SK-N-SH (cell line): ENCODE measurements at regions not wholly inside any gene's neighbourhood (a gene's known extent, or its start where the extent isn't known, plus 50 kb on each side); places are given as distances from the start of the nearest gene placed in this dataset.
"Not testable (repeated sequence)": the region's sequence is repeated elsewhere in the genome, so short reads cannot be mapped to it uniquely, and the experiment has no call there.

Source experiments
- CTCF ChIA-PET: fragments of 300-600, 350-600 bp; formaldehyde crosslinking; extraction: SDS; loops from one replicate; lab custom pipeline; 2021; lab: Yijun Ruan, JAX
- POLR2A ChIA-PET: fragments of 350-600 bp; sonication (Branson Sonifier 250); formaldehyde crosslinking; extraction: SDS; loops from one replicate; lab custom pipeline; 2020; ENCODE audit warnings: antibody characterized with exemption, inconsistent platforms; lab: Yijun Ruan, JAX
- DNase-seq: peaks from one replicate; pipeline ENCODE4 v3.0.0; 2012
- H2AFZ ChIP-seq: fragments of 200-600 bp; sonication (generic); 2 replicates; pipeline ENCODE4 v1.8.1; 2016; ENCODE audit warnings: antibody characterized with exemption, mild to moderate bottlenecking, low read depth
- H3F3A ChIP-seq: fragments of 200-600 bp; sonication (generic); replicated peaks from 2 replicates; pipeline ENCODE3; 2016; ENCODE audit warnings: antibody characterized with exemption, mild to moderate bottlenecking; ENCODE audit not compliant: insufficient read depth
- H3K27ac ChIP-seq, 2 experiments: fragments of 200-500 bp in 1 of 2; fragments of 200-600 bp in 1 of 2; sonication (Bioruptor generic) in 1 of 2; sonication (generic), shearing (Covaris generic) in 1 of 2; 2 replicates each; pipeline versions ENCODE4 v1.5.1 to v1.6.1; 2014 to 2016; ENCODE audit warnings: low read depth in 2 of 2, inconsistent platforms in 1 of 2, low read length in 1 of 2, mild to moderate bottlenecking in 1 of 2, mixed read lengths in 1 of 2
- H3K27me3 ChIP-seq: fragments of 200-600 bp; sonication (generic), shearing (Covaris generic); 2 replicates; pipeline ENCODE4 v1.6.1; 2016; ENCODE audit warnings: mixed run types; ENCODE audit not compliant: insufficient read depth
- H3K36me3 ChIP-seq, 2 experiments: fragments of 200-500 bp in 1 of 2; fragments of 200-600 bp in 1 of 2; sonication (Bioruptor generic) in 1 of 2; sonication (generic) in 1 of 2; replicated peaks in 1 of 2; 2 replicates each; pipeline versions ENCODE3 to v1.5.1; 2014 to 2016; ENCODE audit warnings: low read length in 1 of 2, mild to moderate bottlenecking in 1 of 2; ENCODE audit not compliant: insufficient read depth in 2 of 2, control insufficient read depth in 1 of 2
- H3K4me1 ChIP-seq, 2 experiments: fragments of 200-500 bp in 1 of 2; fragments of 200-600 bp in 1 of 2; sonication (Bioruptor generic) in 1 of 2; sonication (generic), shearing (Covaris generic) in 1 of 2; 2 replicates each; pipeline versions ENCODE4 v1.5.1 to v1.6.1; 2014 to 2016; ENCODE audit warnings: low read depth in 1 of 2, low read length in 1 of 2, mixed run types in 1 of 2; ENCODE audit not compliant: insufficient read depth in 2 of 2, control insufficient read depth in 1 of 2
- H3K4me2 ChIP-seq: fragments of 200-600 bp; sonication (generic), shearing (Covaris generic); 2 replicates; pipeline ENCODE4 v1.6.1; 2017; ENCODE audit warnings: mixed run types
- H3K4me3 ChIP-seq, 2 experiments: fragments of 200-500 bp in 1 of 2; fragments of 200-600 bp in 1 of 2; sonication (Bioruptor generic) in 1 of 2; sonication (generic), shearing (Covaris generic) in 1 of 2; 2 replicates each; pipeline versions ENCODE4 v1.5.1 to v1.8.1; 2014 to 2016; ENCODE audit warnings: low read depth in 2 of 2, inconsistent platforms in 1 of 2, low read length in 1 of 2, mild to moderate bottlenecking in 1 of 2, mixed read lengths in 1 of 2, moderate library complexity in 1 of 2
- H3K79me2 ChIP-seq: fragments of 200-600 bp; sonication (generic); 2 replicates; pipeline ENCODE4 v1.8.1; 2017; ENCODE audit warnings: mild to moderate bottlenecking; ENCODE audit not compliant: insufficient read depth
- H3K9ac ChIP-seq: fragments of 200-600 bp; sonication (generic); 2 replicates; pipeline ENCODE4 v1.6.1; 2017; ENCODE audit warnings: mixed run types
- H3K9me2 ChIP-seq: fragments of 200-600 bp; sonication (generic); 2 replicates; pipeline ENCODE4 v1.6.1; 2017; ENCODE audit warnings: mixed run types
- H3K9me3 ChIP-seq: fragments of 200-600 bp; sonication (generic); 2 replicates; pipeline ENCODE4 v1.6.1; 2017; ENCODE audit warnings: mixed run types, mild to moderate bottlenecking, moderate library complexity
- H4K20me1 ChIP-seq: fragments of 200-600 bp; sonication (generic); 2 replicates; pipeline ENCODE4 v1.6.1; 2017; ENCODE audit warnings: mild to moderate bottlenecking, mixed run types; ENCODE audit not compliant: insufficient read depth
- EZH2phosphoT487 ChIP-seq: fragments of 200-600 bp; sonication (generic); IDR thresholded peaks from 2 replicates; pipeline ENCODE4 v1.6.1; 2017; ENCODE audit warnings: low read depth, mixed run types, mild to moderate bottlenecking, antibody characterized with exemption, moderate library complexity, borderline replicate concordance
- FOSL2 ChIP-seq: IDR thresholded peaks from 2 replicates; pipeline ENCODE4 v1.4.0; 2012; ENCODE audit warnings: low read depth, mild to moderate bottlenecking, moderate library complexity, borderline replicate concordance
- GATA2 ChIP-seq: sonication (generic); formaldehyde crosslinking; IDR thresholded peaks from 2 replicates; pipeline ENCODE4 v1.5.0; 2020; ENCODE audit warnings: mild to moderate bottlenecking, missing genetic modification reagents
- JUND ChIP-seq: IDR thresholded peaks from 2 replicates; pipeline ENCODE4 v1.4.0; 2012
- MXI1 ChIP-seq: IDR thresholded peaks from 2 replicates; pipeline ENCODE4 v1.6.1; 2012; ENCODE audit warnings: mild to moderate bottlenecking, low read depth, low read length, improper control_type of control experiment
- RFX5 ChIP-seq: IDR thresholded peaks from 2 replicates; pipeline ENCODE4 v1.6.1; 2012; ENCODE audit warnings: mild to moderate bottlenecking, improper control_type of control experiment, low read length
- SMC3 ChIP-seq: IDR thresholded peaks from 2 replicates; pipeline ENCODE4 v1.6.1; 2012; ENCODE audit warnings: low read depth, low read length, improper control_type of control experiment
- TEAD4 ChIP-seq: IDR thresholded peaks from 2 replicates; pipeline ENCODE4 v1.4.0; 2012; ENCODE audit warnings: mild to moderate bottlenecking, borderline replicate concordance; ENCODE audit not compliant: insufficient read depth
- USF2 ChIP-seq: fragments of 150-350 bp; IDR thresholded peaks from 2 replicates; pipeline ENCODE4 v1.6.1; 2017; ENCODE audit warnings: antibody characterized with exemption, low read length, low read depth, borderline replicate concordance
- WGBS: methylation state at CpG from one replicate; pipeline ENCODE4 v1.1.6; 2017; ENCODE audit warnings: low lambda C conversion rate; 5-methylcytosine and 5-hydroxymethylcytosine counted together
- TF ChIP-seq, protein P1 (sequence below): IDR thresholded peaks from 2 replicates; pipeline ENCODE4 v1.6.1; 2012; ENCODE audit warnings: mild to moderate bottlenecking, low read depth, low read length, moderate library complexity
- TF ChIP-seq, protein P2 (sequence below): IDR thresholded peaks from 2 replicates; pipeline ENCODE4 v1.4.0; 2012; ENCODE audit warnings: low read depth

DNA sequence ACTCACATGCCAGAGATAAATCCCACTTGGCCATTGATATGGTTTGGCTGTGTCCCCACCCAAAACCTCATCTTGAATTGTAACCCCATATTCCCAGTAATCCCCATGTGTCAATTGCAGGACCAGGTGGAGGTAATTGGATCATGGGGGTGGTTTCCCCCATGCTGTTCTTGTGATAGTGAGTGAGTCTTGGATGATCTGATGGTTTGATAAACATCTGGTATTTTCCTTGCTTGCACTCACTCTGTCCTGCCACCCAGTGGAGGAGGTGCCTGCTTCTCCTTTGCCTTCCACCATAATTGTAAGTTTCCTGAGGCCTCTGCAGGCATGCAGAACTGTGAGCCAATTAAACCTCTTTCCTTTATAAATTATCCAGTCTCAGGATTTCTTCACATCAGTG is 50.4 kb upstream of the B3GAT2 start:
- H3K4me2 ChIP-seq, H3K36me3 ChIP-seq, H3K27ac ChIP-seq, H4K20me1 ChIP-seq, H3K4me3 ChIP-seq, H3K9me2 ChIP-seq, POLR2A ChIA-PET, H2AFZ ChIP-seq, H3K9ac ChIP-seq, H3K4me1 ChIP-seq, DNase-seq, H3F3A ChIP-seq, CTCF ChIA-PET, H3K9me3 ChIP-seq, H3K27me3 ChIP-seq, H3K79me2 ChIP-seq: not testable (repeated sequence)

GRCh38 chr6:71011871-71012371 is 55.1 kb upstream of the B3GAT2 start:
- 6% methylated on average over 1 of the region's 1 CpG for WGBS
- no peaks in the 10 kb centered on the region for H3K9me3 ChIP-seq
- H4K20me1 ChIP-seq, result no peaks in the 10 kb centered on the region
- no peak overlapping the region for H3K9ac ChIP-seq
- no peak overlapping the region for H2AFZ ChIP-seq
- no peak for DNase-seq
- no peaks in the 10 kb centered on the region for H3K79me2 ChIP-seq
- TF ChIP-seq RFX5, result no peak
- no peak for TF ChIP-seq JUND
- TF ChIP-seq MXI1, result no peak
- TF ChIP-seq, protein P1, sequence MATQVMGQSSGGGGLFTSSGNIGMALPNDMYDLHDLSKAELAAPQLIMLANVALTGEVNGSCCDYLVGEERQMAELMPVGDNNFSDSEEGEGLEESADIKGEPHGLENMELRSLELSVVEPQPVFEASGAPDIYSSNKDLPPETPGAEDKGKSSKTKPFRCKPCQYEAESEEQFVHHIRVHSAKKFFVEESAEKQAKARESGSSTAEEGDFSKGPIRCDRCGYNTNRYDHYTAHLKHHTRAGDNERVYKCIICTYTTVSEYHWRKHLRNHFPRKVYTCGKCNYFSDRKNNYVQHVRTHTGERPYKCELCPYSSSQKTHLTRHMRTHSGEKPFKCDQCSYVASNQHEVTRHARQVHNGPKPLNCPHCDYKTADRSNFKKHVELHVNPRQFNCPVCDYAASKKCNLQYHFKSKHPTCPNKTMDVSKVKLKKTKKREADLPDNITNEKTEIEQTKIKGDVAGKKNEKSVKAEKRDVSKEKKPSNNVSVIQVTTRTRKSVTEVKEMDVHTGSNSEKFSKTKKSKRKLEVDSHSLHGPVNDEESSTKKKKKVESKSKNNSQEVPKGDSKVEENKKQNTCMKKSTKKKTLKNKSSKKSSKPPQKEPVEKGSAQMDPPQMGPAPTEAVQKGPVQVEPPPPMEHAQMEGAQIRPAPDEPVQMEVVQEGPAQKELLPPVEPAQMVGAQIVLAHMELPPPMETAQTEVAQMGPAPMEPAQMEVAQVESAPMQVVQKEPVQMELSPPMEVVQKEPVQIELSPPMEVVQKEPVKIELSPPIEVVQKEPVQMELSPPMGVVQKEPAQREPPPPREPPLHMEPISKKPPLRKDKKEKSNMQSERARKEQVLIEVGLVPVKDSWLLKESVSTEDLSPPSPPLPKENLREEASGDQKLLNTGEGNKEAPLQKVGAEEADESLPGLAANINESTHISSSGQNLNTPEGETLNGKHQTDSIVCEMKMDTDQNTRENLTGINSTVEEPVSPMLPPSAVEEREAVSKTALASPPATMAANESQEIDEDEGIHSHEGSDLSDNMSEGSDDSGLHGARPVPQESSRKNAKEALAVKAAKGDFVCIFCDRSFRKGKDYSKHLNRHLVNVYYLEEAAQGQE, result no peak
- TF ChIP-seq, protein P2, sequence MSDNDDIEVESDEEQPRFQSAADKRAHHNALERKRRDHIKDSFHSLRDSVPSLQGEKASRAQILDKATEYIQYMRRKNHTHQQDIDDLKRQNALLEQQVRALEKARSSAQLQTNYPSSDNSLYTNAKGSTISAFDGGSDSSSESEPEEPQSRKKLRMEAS, result no peak
- no peak for TF ChIP-seq TEAD4
- no peak for TF ChIP-seq USF2
- no peak for TF ChIP-seq EZH2phosphoT487
- no peak for TF ChIP-seq SMC3
- TF ChIP-seq GATA2 (CRISPR knock-in tag), result no peak
- TF ChIP-seq FOSL2, result no peak
- TF ChIP-seq, all 33 proteins: peak for 0
- no peaks in the 10 kb centered on the region for H3K36me3 ChIP-seq
- H3K27ac ChIP-seq, result no peak overlapping the region
- no peak overlapping the region for H3K4me2 ChIP-seq
- no peaks in the 10 kb centered on the region for H3F3A ChIP-seq
- ChIA-PET POLR2A (no interaction called here), CTCF (interaction anchor here (0.6 to 4.1 kb wide), 21 partner anchors 11 to 791 kb away, joined by 3 to 23 read pairs (median 4); partner anchors contain the start of gene B3GAT2)
- H3K4me1 ChIP-seq, result no peaks in the 10 kb centered on the region
- H3K9me2 ChIP-seq, result no peaks in the 10 kb centered on the region
- no peak overlapping the region for H3K4me3 ChIP-seq
- H3K27me3 ChIP-seq, result no peaks in the 10 kb centered on the region
